Gastrocnemius medialis (tissue), 4 donors: ENCODE measurements at regions not wholly inside any gene's neighbourhood (a gene's known extent, or its start where the extent isn't known, plus 50 kb on each side); places are given as distances from the start of the nearest gene placed in this dataset.

Source experiments
- ATAC-seq, 2 donors: fragments of 150-250 bp; one replicate each; pipeline ENCODE4 v1.9.1; 2016
- DNase-seq, 2 donors: peaks; one replicate each; pipeline ENCODE4 v3.0.0-alpha.2; 2019
- H3K27ac ChIP-seq, 4 donors: fragments of 200-600 bp; sonication (generic); 1 replicate in 1 of 4; 2 replicates in 3 of 4; pipeline ENCODE4 v1.5.1; 2016 to 2018; ENCODE audit warnings: mild to moderate bottlenecking in 2 of 4, moderate library complexity in 1 of 4
- H3K27me3 ChIP-seq, 3 donors: fragments of 200-600 bp; sonication (generic) in 2 of 3; 1 replicate in 1 of 3; 2 replicates in 2 of 3; pipeline versions ENCODE4 v1.5.1 to v1.6.0; 2016 to 2019; ENCODE audit warnings: mild to moderate bottlenecking in 1 of 3, moderate library complexity in 1 of 3
- H3K36me3 ChIP-seq, 2 donors: fragments of 200-600 bp; sonication (generic) in 1 of 2; one replicate each; pipeline ENCODE4 v1.5.1; 2017 to 2018
- H3K4me1 ChIP-seq, 2 donors: fragments of 200-600 bp; sonication (generic) in 1 of 2; one replicate each; pipeline ENCODE4 v1.5.1; 2016 to 2017; ENCODE audit warnings: mild to moderate bottlenecking in 2 of 2
- H3K4me3 ChIP-seq, 4 donors: fragments of 200-600 bp; sonication (generic) in 3 of 4; 1 replicate in 1 of 4; 2 replicates in 3 of 4; pipeline ENCODE4 v1.5.1; 2016 to 2019; ENCODE audit warnings: mild to moderate bottlenecking in 2 of 4
- H3K9me3 ChIP-seq, 3 donors: fragments of 200-600 bp; sonication (generic) in 2 of 3; 1 replicate in 1 of 3; 2 replicates in 2 of 3; pipeline ENCODE4 v1.5.1; 2016 to 2019
- POLR2A ChIP-seq, 2 donors: fragments of 450-650 bp; IDR thresholded peaks; one replicate each; pipeline ENCODE4 v1.6.1; 2017; ENCODE audit warnings: antibody characterized with exemption in 2 of 2, mild to moderate bottlenecking in 2 of 2, moderate library complexity in 2 of 2
- in situ Hi-C, 4 donors: fragments of 200-750 bp; cut with MboI; loops; one replicate each; pipeline versions ENCODE4 v1.15.0 to v1.8.0; 2017; ENCODE audit warnings: low sequenced_read_pairs in 4 of 4
- intact Hi-C: fragments of 100-400 bp; cut with DNase I; formaldehyde crosslinking; loops from one replicate; pipeline ENCODE4 v1.15.1; 2023; ENCODE audit warnings: low total_unique reads
- TF ChIP-seq, protein P1 (sequence below), 5 experiments: fragments of 450-650 bp in 3 of 5; fragments of 200-600 bp in 2 of 5; sonication (generic) in 2 of 5; IDR thresholded peaks in 4 of 5; conservative IDR thresholded peaks in 1 of 5; 1 replicate in 4 of 5; 2 replicates in 1 of 5; pipeline ENCODE4 v1.5.1; 2016 to 2019; ENCODE audit warnings: antibody characterized with exemption in 5 of 5, mild to moderate bottlenecking in 3 of 5, moderate library complexity in 3 of 5

DNA sequence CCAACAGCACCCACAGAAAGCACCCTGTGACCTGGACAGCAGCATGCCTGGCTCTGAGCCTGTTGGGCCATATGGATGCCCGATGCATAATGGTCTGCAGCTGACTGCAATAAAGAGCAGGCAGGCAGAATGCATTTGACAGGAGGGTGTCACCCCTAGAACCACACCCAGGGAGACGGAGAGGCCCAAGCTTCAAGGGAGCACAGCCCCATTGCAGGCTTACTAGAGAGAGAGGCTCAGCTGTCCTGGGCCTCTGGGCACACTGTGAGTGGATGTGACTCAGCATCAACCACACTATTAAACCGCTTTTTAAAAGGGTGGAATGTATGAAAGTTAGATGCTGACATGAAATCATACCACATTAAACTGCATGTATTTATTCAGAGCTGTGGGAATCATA, 365.3 kb downstream of the CTTN start:
- in situ Hi-C loops: no loop called here

DNA sequence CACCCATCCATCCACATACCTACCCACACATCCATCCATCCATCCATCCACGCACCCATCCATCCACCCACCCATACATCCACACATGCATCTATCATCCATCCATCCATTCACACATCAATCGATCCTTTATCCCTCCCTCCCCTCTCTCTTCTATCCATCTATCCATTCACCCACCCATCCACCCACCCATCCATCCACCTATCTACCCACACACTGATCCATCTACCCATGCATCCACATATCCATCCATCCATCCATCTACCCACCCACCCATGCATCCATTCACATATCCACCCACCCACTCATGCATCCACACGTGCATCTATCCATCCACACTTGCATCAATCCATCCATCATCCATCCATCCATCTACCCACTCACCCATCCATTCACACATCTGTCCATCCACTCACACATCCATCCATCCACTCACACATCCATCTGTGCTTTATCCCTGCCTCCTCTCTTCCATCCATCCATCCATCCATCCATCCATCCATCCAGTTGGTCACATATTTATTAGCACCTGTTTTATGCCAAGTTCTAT, 366.1 kb downstream of the CTTN start:
- Histone ChIP-seq H3K9me3 (no peaks in the 10 kb centered on the region), H3K4me3 (no peak overlapping the region), H3K36me3 (no peaks in the 10 kb centered on the region), H3K4me1 (no peaks in the 10 kb centered on the region), H3K27me3 (peaks cover 0 to 4% (median 0%) of the 10 kb centered on the region in 3 donors), H3K27ac (no peak overlapping the region)
- in situ Hi-C loops: no loop called here
- no peak for ATAC-seq
- intact Hi-C loops: no loop called here
- DNase-seq: no peak
- no peak for TF ChIP-seq POLR2A (IDR thresholded peaks at IDR 0.05)
- TF ChIP-seq, protein P1, sequence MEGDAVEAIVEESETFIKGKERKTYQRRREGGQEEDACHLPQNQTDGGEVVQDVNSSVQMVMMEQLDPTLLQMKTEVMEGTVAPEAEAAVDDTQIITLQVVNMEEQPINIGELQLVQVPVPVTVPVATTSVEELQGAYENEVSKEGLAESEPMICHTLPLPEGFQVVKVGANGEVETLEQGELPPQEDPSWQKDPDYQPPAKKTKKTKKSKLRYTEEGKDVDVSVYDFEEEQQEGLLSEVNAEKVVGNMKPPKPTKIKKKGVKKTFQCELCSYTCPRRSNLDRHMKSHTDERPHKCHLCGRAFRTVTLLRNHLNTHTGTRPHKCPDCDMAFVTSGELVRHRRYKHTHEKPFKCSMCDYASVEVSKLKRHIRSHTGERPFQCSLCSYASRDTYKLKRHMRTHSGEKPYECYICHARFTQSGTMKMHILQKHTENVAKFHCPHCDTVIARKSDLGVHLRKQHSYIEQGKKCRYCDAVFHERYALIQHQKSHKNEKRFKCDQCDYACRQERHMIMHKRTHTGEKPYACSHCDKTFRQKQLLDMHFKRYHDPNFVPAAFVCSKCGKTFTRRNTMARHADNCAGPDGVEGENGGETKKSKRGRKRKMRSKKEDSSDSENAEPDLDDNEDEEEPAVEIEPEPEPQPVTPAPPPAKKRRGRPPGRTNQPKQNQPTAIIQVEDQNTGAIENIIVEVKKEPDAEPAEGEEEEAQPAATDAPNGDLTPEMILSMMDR (IDR thresholded peaks at IDR 0.05 in 4 of 5, conservative IDR thresholded peaks at IDR 0.05 in 1 of 5): no peak

More for the DNA sequence above, 365.3 kb downstream of the CTTN start:
- H3K27me3 ChIP-seq: peaks cover 0 to 4% (median 0%) of the 10 kb centered on the region in 3 donors
- no peaks in the 10 kb centered on the region for H3K9me3 ChIP-seq
- no peak for ATAC-seq
- no peaks in the 10 kb centered on the region for H3K36me3 ChIP-seq
- no peak for TF ChIP-seq POLR2A (IDR thresholded peaks at IDR 0.05)
- TF ChIP-seq, protein P1 (IDR thresholded peaks at IDR 0.05 in 4 of 5, conservative IDR thresholded peaks at IDR 0.05 in 1 of 5): no peak
- intact Hi-C loops: no loop called here
- H3K27ac ChIP-seq: no peak overlapping the region
- DNase-seq: no peak
- no peaks in the 10 kb centered on the region for H3K4me1 ChIP-seq
- no peak overlapping the region for H3K4me3 ChIP-seq

DNA sequence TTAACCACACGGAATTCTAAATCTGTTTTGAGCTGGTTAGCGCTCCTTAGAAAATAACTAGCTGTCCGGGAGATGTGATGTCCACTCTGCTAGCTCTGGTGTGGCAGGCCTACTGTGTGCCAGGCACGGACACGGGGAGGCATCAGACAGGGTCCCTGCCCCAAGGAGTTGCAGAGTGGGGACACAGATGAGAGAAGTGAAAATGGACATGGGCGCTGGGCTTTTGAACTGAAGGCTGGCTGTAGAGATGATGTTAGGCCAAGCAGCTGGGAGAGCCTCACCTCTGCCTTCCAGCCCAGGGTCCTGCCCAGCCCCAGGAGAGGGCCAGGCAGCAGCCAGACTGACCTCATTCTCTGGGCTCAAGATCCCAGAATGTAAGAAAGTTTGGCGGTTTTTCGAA, 368.6 kb downstream of the CTTN start:
- Histone ChIP-seq H3K36me3 (no peaks in the 10 kb centered on the region), H3K4me1 (no peaks in the 10 kb centered on the region), H3K27me3 (peaks cover 0 to 4% (median 0%) of the 10 kb centered on the region in 3 donors), H3K4me3 (no peak overlapping the region), H3K27ac (no peak overlapping the region), H3K9me3 (no peaks in the 10 kb centered on the region)
- no peak for DNase-seq
- intact Hi-C loops: no loop called here
- no peak for ATAC-seq
- in situ Hi-C loops: no loop called here
- TF ChIP-seq, protein P1 (IDR thresholded peaks at IDR 0.05 in 4 of 5, conservative IDR thresholded peaks at IDR 0.05 in 1 of 5): no peak
- no peak for TF ChIP-seq POLR2A (IDR thresholded peaks at IDR 0.05)

DNA sequence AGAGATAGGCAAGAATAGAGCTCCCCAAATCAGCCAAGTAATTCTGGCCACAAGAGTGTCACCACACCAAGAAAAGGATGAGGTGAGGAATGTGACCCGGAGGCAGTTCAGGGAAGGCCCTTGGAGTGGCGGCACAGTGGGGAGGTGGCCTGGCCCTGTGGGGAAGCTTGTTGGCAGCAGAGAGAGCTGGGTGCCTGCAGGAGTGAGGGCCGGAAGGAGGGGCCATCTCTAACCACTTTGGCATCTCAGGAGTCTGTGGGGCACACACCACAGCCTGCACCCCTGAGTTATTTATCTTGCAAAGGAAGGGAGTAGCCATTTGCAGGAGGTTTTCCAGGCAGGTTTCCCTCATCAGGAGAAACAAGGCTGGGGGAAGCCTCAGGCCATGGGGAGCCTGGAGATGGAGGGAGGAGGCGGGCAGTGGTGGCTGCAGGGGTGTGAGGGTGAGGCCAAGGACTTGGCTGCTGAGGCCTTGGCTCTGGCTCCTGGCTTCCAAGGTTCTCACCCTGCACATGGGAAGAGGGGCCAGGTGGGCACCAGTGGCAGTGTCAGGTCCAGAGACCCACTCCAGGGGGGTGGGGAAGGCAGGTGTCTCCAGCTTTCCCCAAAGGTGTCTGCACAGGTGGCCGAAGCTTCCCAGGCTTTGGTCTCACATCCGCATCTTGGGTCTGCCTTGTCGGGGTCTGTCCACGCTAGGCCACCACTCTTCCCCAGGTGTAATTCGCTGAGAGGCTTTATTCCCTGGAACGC, 370.2 kb downstream of the CTTN start:
- H3K4me3 ChIP-seq: no peak overlapping the region
- TF ChIP-seq, protein P1 (IDR thresholded peaks at IDR 0.05 in 4 of 5, conservative IDR thresholded peaks at IDR 0.05 in 1 of 5): no peak
- TF ChIP-seq POLR2A (IDR thresholded peaks at IDR 0.05): no peak
- no peak overlapping the region for H3K27ac ChIP-seq
- no peak for ATAC-seq
- intact Hi-C loops: no loop called here
- no peaks in the 10 kb centered on the region for H3K36me3 ChIP-seq
- DNase-seq: no peak
- H3K4me1 ChIP-seq: no peaks in the 10 kb centered on the region
- in situ Hi-C loops: no loop called here
- no peaks in the 10 kb centered on the region for H3K9me3 ChIP-seq
- H3K27me3 ChIP-seq: peaks cover 0 to 4% (median 0%) of the 10 kb centered on the region in 3 donors
